ENCODE measurements at regions not wholly inside any gene's neighbourhood (a gene's known extent, or its start where the extent isn't known, plus 50 kb on each side); places are given as distances from the start of the nearest gene placed in this dataset.

GRCh38 chr7:155862123-155862892 lies 50.0 kb upstream of the SHH start:
- no peak for DNase-seq (ENCODE audit: low spot score)
- FAIRE-seq = no peak

Measured in RCC 7860 (cell line).